H1 (cell line): ENCODE measurements at regions not wholly inside any gene's neighbourhood (a gene's known extent, or its start where the extent isn't known, plus 50 kb on each side); places are given as distances from the start of the nearest gene placed in this dataset.

Experiments used
- CTCF ChIA-PET: fragments of 300-600 bp; sonication (Branson Sonifier 250); formaldehyde crosslinking; loops from one replicate; lab custom pipeline; 2021; ENCODE audit not compliant: partially characterized antibody; lab: Charles Lee
- POLR2A ChIA-PET: fragments of 300-600 bp; sonication (Branson Sonifier 250); formaldehyde crosslinking; loops from one replicate; lab custom pipeline; 2021; ENCODE audit warnings: inconsistent platforms; ENCODE audit not compliant: partially characterized antibody; lab: Charles Lee
- DNase-seq, 2 experiments: peaks; one replicate each; pipeline versions ENCODE4 v3.0.0 to v3.0.0-alpha.2; 2010 to 2022; ENCODE audit warnings: low spot score in 2 of 2, low read depth in 1 of 2, mixed read lengths in 1 of 2
- FAIRE-seq: peaks from 2 replicates; lab custom pipeline; 2011; peaks lifted over from hg19 to GRCh38; lab: Jason Lieb, UNC
- H2AFZ ChIP-seq: 2 replicates; pipeline ENCODE4 v1.8.1; 2012; ENCODE audit warnings: low read length, inconsistent platforms
- H2AK5ac ChIP-seq: 2 replicates; pipeline ENCODE4 v1.6.1; 2013; ENCODE audit warnings: low read depth, low read length
- H2BK120ac ChIP-seq: replicated peaks from 2 replicates; pipeline ENCODE3; 2013; ENCODE audit warnings: low read depth, low read length, inconsistent platforms
- H2BK12ac ChIP-seq: 2 replicates; pipeline ENCODE4 v1.6.1; 2013; ENCODE audit warnings: low read depth, low read length
- H2BK15ac ChIP-seq: 2 replicates; pipeline ENCODE4 v1.6.1; 2013; ENCODE audit warnings: low read length
- H2BK20ac ChIP-seq: 2 replicates; pipeline ENCODE4 v1.6.1; 2013; ENCODE audit warnings: low read length
- H2BK5ac ChIP-seq: 2 replicates; pipeline ENCODE4 v1.6.1; 2013; ENCODE audit warnings: low read depth, low read length
- H3K14ac ChIP-seq: 2 replicates; pipeline ENCODE4 v1.6.1; 2013; ENCODE audit warnings: inconsistent platforms; ENCODE audit not compliant: insufficient read length
- H3K18ac ChIP-seq: 2 replicates; pipeline ENCODE4 v1.6.1; 2013; ENCODE audit warnings: low read length; ENCODE audit errors: extremely low read depth
- H3K23ac ChIP-seq: 2 replicates; pipeline ENCODE4 v1.6.1; 2013; ENCODE audit warnings: inconsistent platforms; ENCODE audit not compliant: insufficient read length
- H3K23me2 ChIP-seq: 2 replicates; pipeline ENCODE4 v1.6.1; 2013; ENCODE audit warnings: low read depth, low read length
- H3K27ac ChIP-seq: 2 replicates; pipeline ENCODE4 v1.6.1; 2011; ENCODE audit warnings: low read depth, low read length, inconsistent platforms
- H3K27me3 ChIP-seq, 4 experiments: replicated peaks in 1 of 4; 1 replicate in 1 of 4; 2 replicates in 3 of 4; pipeline versions ENCODE4 v1.6.1 to v1.8.1; 2011 to 2013; ENCODE audit warnings: low read length in 3 of 4, mild to moderate bottlenecking in 3 of 4, inconsistent platforms in 2 of 4, mixed read lengths in 2 of 4, moderate library complexity in 1 of 4; ENCODE audit not compliant: control insufficient read depth in 3 of 4, insufficient read depth in 3 of 4; ENCODE audit errors: extremely low read depth in 1 of 4
- H3K36me3 ChIP-seq, 4 experiments: 2 replicates each; pipeline versions ENCODE4 v1.6.1 to v1.8.1; 2011 to 2013; ENCODE audit warnings: mild to moderate bottlenecking in 4 of 4, low read length in 3 of 4, moderate library complexity in 2 of 4, control low read depth in 1 of 4, inconsistent platforms in 1 of 4; ENCODE audit not compliant: insufficient read depth in 4 of 4, control insufficient read depth in 2 of 4
- H3K4ac ChIP-seq: replicated peaks from 2 replicates; pipeline ENCODE3; 2013; ENCODE audit warnings: low read length, low read depth, mixed read lengths, inconsistent platforms; ENCODE audit not compliant: insufficient read length
- H3K4me1 ChIP-seq, 4 experiments: replicated peaks in 1 of 4; 1 replicate in 1 of 4; 2 replicates in 3 of 4; pipeline versions ENCODE4 v1.6.1 to v1.8.1; 2011 to 2013; ENCODE audit warnings: low read length in 3 of 4, inconsistent platforms in 2 of 4, mixed read lengths in 1 of 4; ENCODE audit not compliant: insufficient read depth in 4 of 4, control insufficient read depth in 3 of 4
- H3K4me2 ChIP-seq, 2 experiments: 2 replicates each; pipeline versions ENCODE4 v1.6.1 to v1.8.1; 2011 to 2013; ENCODE audit warnings: low read depth in 2 of 2, low read length in 2 of 2, control low read depth in 1 of 2, inconsistent platforms in 1 of 2, mild to moderate bottlenecking in 1 of 2; ENCODE audit not compliant: insufficient read depth in 1 of 2
- H3K4me3 ChIP-seq, 4 experiments: fragments of 200-600, 300-600 bp in 1 of 4; sonication (generic), shearing (Covaris generic), sonication (Bioruptor Twin) in 1 of 4; 2 replicates each; pipeline versions ENCODE4 v1.5.1 to v1.8.1; 2011 to 2016; ENCODE audit warnings: low read length in 4 of 4, low read depth in 3 of 4, control low read depth in 2 of 4, inconsistent platforms in 2 of 4, mild to moderate bottlenecking in 2 of 4, mixed read lengths in 1 of 4, moderate library complexity in 1 of 4; ENCODE audit not compliant: insufficient read depth in 2 of 4; ENCODE audit errors: extremely low read depth in 1 of 4
- H3K56ac ChIP-seq: replicated peaks from 2 replicates; pipeline ENCODE3; 2013; ENCODE audit warnings: low read depth, mild to moderate bottlenecking, mixed read lengths, low read length, inconsistent platforms; ENCODE audit not compliant: insufficient read length
- H3K79me1 ChIP-seq: 2 replicates; pipeline ENCODE4 v1.6.1; 2013; ENCODE audit warnings: low read depth, low read length, control low read depth
- H3K79me2 ChIP-seq, 2 experiments: 2 replicates each; pipeline versions ENCODE4 v1.6.1 to v1.8.1; 2012 to 2013; ENCODE audit warnings: low read length in 2 of 2, mild to moderate bottlenecking in 2 of 2, inconsistent platforms in 1 of 2; ENCODE audit not compliant: insufficient read depth in 2 of 2, control insufficient read depth in 1 of 2
- H3K9ac ChIP-seq, 4 experiments: replicated peaks in 1 of 4; 1 replicate in 1 of 4; 2 replicates in 3 of 4; pipeline versions ENCODE4 v1.6.1 to v1.8.1; 2011 to 2013; ENCODE audit warnings: low read depth in 3 of 4, low read length in 3 of 4, control low read depth in 2 of 4, mild to moderate bottlenecking in 2 of 4, moderate library complexity in 2 of 4, inconsistent platforms in 1 of 4; ENCODE audit errors: extremely low read depth in 1 of 4
- H3K9me3 ChIP-seq, 2 experiments: 2 replicates each; pipeline versions ENCODE4 v1.6.1 to v1.8.1; 2012 to 2013; ENCODE audit warnings: mild to moderate bottlenecking in 2 of 2, moderate library complexity in 2 of 2, control low read depth in 1 of 2, inconsistent platforms in 1 of 2, low read depth in 1 of 2, low read length in 1 of 2, mixed read lengths in 1 of 2; ENCODE audit not compliant: insufficient read depth in 2 of 2
- H4K20me1 ChIP-seq, 2 experiments: replicated peaks in 1 of 2; 2 replicates each; pipeline versions ENCODE3 to v1.8.1; 2011 to 2013; ENCODE audit warnings: inconsistent platforms in 2 of 2, low read length in 2 of 2, mild to moderate bottlenecking in 1 of 2; ENCODE audit not compliant: insufficient read depth in 2 of 2, control insufficient read depth in 1 of 2
- H4K5ac ChIP-seq: 2 replicates; pipeline ENCODE4 v1.6.1; 2013; ENCODE audit warnings: low read length, low read depth, mixed read lengths, inconsistent platforms; ENCODE audit not compliant: insufficient read length
- H4K8ac ChIP-seq: 2 replicates; pipeline ENCODE4 v1.8.0; 2013; ENCODE audit warnings: mild to moderate bottlenecking, moderate library complexity, low read length, inconsistent platforms; ENCODE audit not compliant: insufficient read depth; ENCODE audit errors: extremely low read depth
- H4K91ac ChIP-seq: replicated peaks from 2 replicates; pipeline ENCODE3; 2013; ENCODE audit warnings: low read length, mixed read lengths, inconsistent platforms; ENCODE audit not compliant: insufficient read length
- CBX5 ChIP-seq: fragments of 300-800, 300-1000 bp; sonication (generic); IDR thresholded peaks from 2 replicates; pipeline ENCODE4 v1.7.1; 2016; ENCODE audit warnings: antibody characterized with exemption, low read length, low read depth
- CBX8 ChIP-seq: fragments of 300-800, 300-1000 bp; sonication (generic); IDR thresholded peaks from 2 replicates; pipeline ENCODE4 v1.7.1; 2016; ENCODE audit warnings: low read depth, low read length, borderline replicate concordance
- CHD2 ChIP-seq: IDR thresholded peaks from 2 replicates; pipeline ENCODE4 v1.6.1; 2012; ENCODE audit warnings: low read length, improper control_type of control experiment
- CTBP2 ChIP-seq: IDR thresholded peaks from 2 replicates; pipeline ENCODE4 v1.7.0; 2011; ENCODE audit warnings: borderline replicate concordance, mild to moderate bottlenecking, moderate library complexity, mixed read lengths, low read length; ENCODE audit not compliant: insufficient read depth, insufficient read length
- EGR1 ChIP-seq: IDR thresholded peaks from 2 replicates; pipeline ENCODE4 v1.6.1; 2011; ENCODE audit warnings: low read depth, low read length, borderline replicate concordance
- NRF1 ChIP-seq: IDR thresholded peaks from 2 replicates; pipeline ENCODE4 v1.6.1; 2011; ENCODE audit warnings: mild to moderate bottlenecking, low read depth, low read length, improper control_type of control experiment
- SP2 ChIP-seq: IDR thresholded peaks from 2 replicates; pipeline ENCODE4 v1.6.1; 2012; ENCODE audit warnings: mild to moderate bottlenecking, low read length, inconsistent platforms
- TAF1 ChIP-seq: IDR thresholded peaks from 2 replicates; pipeline ENCODE4 v1.6.1; 2011; ENCODE audit warnings: mild to moderate bottlenecking, low read depth, low read length
- WGBS, 2 experiments: shearing (Covaris generic) in 1 of 2; methylation state at CpG; one replicate each; pipeline versions ENCODE4 v1.1.6 to v1.1.7; 2013 to 2015; ENCODE audit warnings: low lambda C conversion rate in 2 of 2, mixed read lengths in 2 of 2, inconsistent platforms in 1 of 2, low coverage in 1 of 2, missing lambda C conversion rate in 1 of 2; ENCODE audit not compliant: insufficient replicate concordance in 2 of 2, insufficient coverage in 1 of 2, insufficient read length in 1 of 2; ENCODE audit errors: extremely low coverage in 1 of 2, missing lambda C conversion rate in 1 of 2; 5-methylcytosine and 5-hydroxymethylcytosine counted together

- Histone ChIP-seq H2BK120ac (no peak overlapping the region), H3K4me2 (no peak overlapping the region), H3K79me1 (no peaks in the 10 kb centered on the region), H3K4ac (no peak overlapping the region), H2AFZ (no peak overlapping the region), H2BK12ac (no peak overlapping the region), H2BK5ac (no peak overlapping the region), H3K14ac (no peak overlapping the region), H3K23ac (no peak overlapping the region), H3K23me2 (no peaks in the 10 kb centered on the region), H3K56ac (no peak overlapping the region), H2BK15ac (no peak overlapping the region), H3K4me1 (no peaks in the 10 kb centered on the region; a peak in 2 of 7 replicates), H2AK5ac (no peak overlapping the region), H3K79me2 (no peaks in the 10 kb centered on the region), H3K36me3 (no peaks in the 10 kb centered on the region), H2BK20ac (no peak overlapping the region), H3K18ac (no peak overlapping the region), H3K9ac (no peak overlapping the region), H3K27ac (no peak overlapping the region), H3K4me3 (no peak overlapping the region), H3K9me3 (no peaks in the 10 kb centered on the region)
- DNase-seq (no peak), FAIRE-seq (no peak)
- 80% methylated on average over 5 of the region's 5 CpGs; no CpG with 5 or more reads in 1 of the 2 experiments for WGBS, 2 experiments
- POLR2A ChIA-PET, result no interaction called here
- TF ChIP-seq CBX5 (no peak), CTBP2 (no peak), SP2 (no peak), CHD2 (no peak), TAF1 (no peak), EGR1 (no peak), CBX8 (no peak), NRF1 (no peak)
- TF ChIP-seq, all 59 proteins: peak for 0
- no peak overlapping the region for H4K91ac ChIP-seq
- no peaks in the 10 kb centered on the region for H3K27me3 ChIP-seq
- H4K20me1 ChIP-seq, result no peaks in the 10 kb centered on the region
- H4K5ac ChIP-seq, result no peak overlapping the region
- no peak overlapping the region for H4K8ac ChIP-seq
- CTCF ChIA-PET, result no interaction called here
Measured at GRCh38 chr1:57536749-57537423, 113.0 kb upstream of the DAB1 start.
